LHCN-M2 (cell line): ENCODE measurements at regions not wholly inside any gene's neighbourhood (a gene's known extent, or its start where the extent isn't known, plus 50 kb on each side); places are given as distances from the start of the nearest gene placed in this dataset.

Source experiments
- DNase-seq: peaks from one replicate; pipeline ENCODE4 v3.0.0-alpha.2; 2012; ENCODE audit warnings: low read depth

- DNase-seq, result no peak
These were observed 50.4 kb downstream of the RTL9 start for GRCh38 chrX:110408949-110409588.

GRCh38 chrX:110409925-110410324 lies 51.3 kb downstream of the RTL9 start:
- DNase-seq, result peak; percentile 54

- no peak for DNase-seq
These were observed 52.0 kb downstream of the RTL9 start for GRCh38 chrX:110410603-110411002.

- DNase-seq, result peak; percentile 65
These were observed 54.5 kb downstream of the RTL9 start for GRCh38 chrX:110412971-110413726.

- DNase-seq, result no peak
These were observed 55.1 kb downstream of the RTL9 start for GRCh38 chrX:110413727-110414124.

- DNase-seq, result no peak
These were observed 55.6 kb downstream of the RTL9 start for GRCh38 chrX:110414273-110414672.

- DNase-seq, result peak; percentile 39
These were observed 56.2 kb downstream of the RTL9 start for GRCh38 chrX:110414679-110415439.

- DNase-seq, result peak; percentile 34
These were observed 57.0 kb downstream of the RTL9 start for GRCh38 chrX:110415440-110416170.

GRCh38 chrX:110417128-110417527 lies 58.5 kb downstream of the RTL9 start:
- DNase-seq, result no peak

GRCh38 chrX:110418316-110419235 lies 59.9 kb downstream of the RTL9 start:
- peak; percentile 69 for DNase-seq

- DNase-seq, result no peak
These were observed 60.9 kb downstream of the RTL9 start for GRCh38 chrX:110419512-110419911.

GRCh38 chrX:110420771-110421499 lies 62.3 kb downstream of the RTL9 start:
- DNase-seq, result no peak

GRCh38 chrX:110421500-110422455 lies 63.1 kb downstream of the RTL9 start:
- DNase-seq, result no peak

GRCh38 chrX:110425222-110426154 lies 66.8 kb downstream of the RTL9 start:
- no peak for DNase-seq

GRCh38 chrX:110426155-110426504 lies 67.5 kb downstream of the RTL9 start:
- DNase-seq, result no peak

GRCh38 chrX:110427076-110427475 lies 68.4 kb downstream of the RTL9 start:
- DNase-seq, result no peak

- no peak for DNase-seq
These were observed 69.5 kb downstream of the RTL9 start for GRCh38 chrX:110428144-110428543.
